Stimulated activated CD8-positive, alpha-beta memory T cell treated with anti-CD3 and anti-CD28 coated beads, Interleukin-2, amount 100 ng/mL, for 48 hours (primary cell): ENCODE measurements at regions not wholly inside any gene's neighbourhood (a gene's known extent, or its start where the extent isn't known, plus 50 kb on each side); places are given as distances from the start of the nearest gene placed in this dataset.
"Not testable (repeated sequence)": the region's sequence is repeated elsewhere in the genome, so short reads cannot be mapped to it uniquely, and the experiment has no call there.

ENCODE experiments used
- DNase-seq, 2 donors: peaks; one replicate each; pipeline ENCODE4 v3.0.0-alpha.2; 2020; ENCODE audit warnings: low read depth in 2 of 2

DNA sequence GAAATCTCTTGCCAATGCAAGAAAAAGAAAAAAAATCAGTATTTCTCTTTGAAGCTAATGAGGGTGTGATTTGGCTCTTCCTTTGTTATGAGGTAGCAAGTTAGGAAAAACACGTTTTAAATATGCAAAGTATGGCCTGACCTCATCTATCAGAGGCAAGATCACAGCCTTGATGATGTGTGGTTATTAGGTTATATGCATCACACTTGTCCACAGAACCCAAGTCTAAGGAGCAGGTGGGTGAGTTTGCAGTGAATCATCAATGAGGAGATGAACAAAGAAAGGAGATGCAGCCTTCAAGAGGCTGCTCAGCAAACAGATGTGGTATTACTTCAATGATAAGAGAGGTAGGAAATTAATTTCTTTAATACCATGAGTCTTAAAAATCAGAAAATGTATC is 594.8 kb upstream of the CDH5 start:
- DNase-seq, result no peak

DNA sequence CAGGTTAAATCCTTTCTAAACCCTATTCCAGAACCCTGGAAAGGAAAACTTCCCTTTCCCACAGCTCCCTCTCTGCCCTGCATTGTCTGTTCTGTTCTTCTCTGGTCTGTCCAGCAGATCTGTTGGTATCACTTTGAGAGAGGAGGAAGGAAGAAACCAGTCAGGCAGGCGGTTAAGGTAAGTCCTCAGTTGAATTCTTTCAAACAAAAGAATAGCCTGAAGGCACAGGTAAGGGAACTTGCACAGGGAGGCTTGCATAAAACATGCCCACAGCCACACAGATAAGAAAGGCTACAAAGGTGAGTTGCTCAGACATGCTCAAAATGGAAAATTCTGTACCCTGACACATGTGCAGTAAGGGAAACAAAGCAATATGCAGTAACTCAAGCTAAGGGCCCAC is 595.7 kb upstream of the CDH5 start:
- no peak for DNase-seq

DNA sequence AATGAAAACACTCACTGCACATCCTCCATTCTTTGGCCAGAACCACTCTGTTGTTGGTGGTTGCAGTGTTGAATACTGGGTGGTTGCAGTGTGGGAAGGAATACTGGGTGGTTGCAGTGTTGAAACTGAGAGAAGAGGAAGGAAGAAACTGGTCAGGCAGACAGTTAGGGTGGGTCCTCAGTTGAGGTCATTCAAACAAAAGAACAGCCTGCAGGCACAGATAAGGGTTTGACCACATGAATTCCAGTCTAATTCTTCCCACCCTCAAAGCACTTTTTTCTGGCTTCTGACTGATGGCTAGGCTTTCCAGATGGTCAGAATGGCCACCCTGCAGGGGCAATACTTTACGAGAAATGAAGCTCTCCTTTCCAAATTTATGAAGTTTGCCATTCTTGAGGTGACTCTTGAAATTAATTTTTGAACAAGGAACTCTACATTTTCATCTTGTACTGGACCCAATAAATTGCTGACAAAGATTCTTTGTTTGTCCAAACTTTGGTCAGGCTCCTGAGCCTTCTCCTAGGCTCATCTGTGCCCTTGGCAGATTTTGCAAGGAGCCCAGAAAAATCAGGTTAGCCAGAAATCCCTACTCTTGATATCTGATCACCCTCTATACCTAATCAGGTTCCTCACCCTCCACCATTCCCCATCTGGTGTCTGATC is 596.6 kb upstream of the CDH5 start:
- DNase-seq, result no peak

DNA sequence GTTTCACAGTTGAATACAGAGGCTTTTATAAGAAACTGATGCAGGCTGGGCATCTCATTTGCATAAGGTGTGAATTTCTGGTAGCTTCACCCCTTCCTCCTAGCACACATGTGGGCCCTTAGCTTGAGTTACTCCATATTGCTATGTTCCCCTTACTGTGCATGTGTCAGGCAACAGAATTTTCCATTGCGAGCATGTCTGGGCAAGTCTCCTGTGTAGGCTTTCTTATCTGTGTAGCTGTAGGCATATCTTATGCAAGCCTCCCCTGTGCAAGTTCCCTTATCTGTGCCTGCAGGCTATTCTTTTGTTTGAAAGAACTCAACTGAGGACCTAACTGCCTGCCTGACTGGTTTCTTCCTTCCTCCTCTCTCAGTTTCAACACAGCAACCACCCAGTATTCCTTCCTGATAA is 597.4 kb upstream of the CDH5 start:
- DNase-seq, result no peak

DNA sequence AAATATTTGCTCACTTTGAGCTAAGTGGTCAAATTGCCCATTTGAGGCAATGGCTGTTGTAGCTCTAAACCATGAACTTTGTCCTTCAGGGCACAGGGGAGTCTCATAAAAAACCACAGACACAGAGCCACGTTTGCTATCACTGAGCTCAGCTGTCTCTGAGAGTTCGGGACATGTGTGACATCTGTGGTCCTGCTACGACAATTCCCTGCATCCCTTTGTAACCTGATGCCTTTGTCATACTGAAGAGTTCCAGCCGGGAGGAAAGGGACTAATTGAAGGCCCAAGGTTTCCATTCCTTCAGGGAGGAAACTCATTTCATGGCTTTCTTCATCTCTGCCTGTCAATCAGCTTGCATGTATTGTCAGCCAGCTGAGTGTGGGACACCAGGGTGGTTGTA is 599.4 kb upstream of the CDH5 start:
- DNase-seq, result no peak

DNA sequence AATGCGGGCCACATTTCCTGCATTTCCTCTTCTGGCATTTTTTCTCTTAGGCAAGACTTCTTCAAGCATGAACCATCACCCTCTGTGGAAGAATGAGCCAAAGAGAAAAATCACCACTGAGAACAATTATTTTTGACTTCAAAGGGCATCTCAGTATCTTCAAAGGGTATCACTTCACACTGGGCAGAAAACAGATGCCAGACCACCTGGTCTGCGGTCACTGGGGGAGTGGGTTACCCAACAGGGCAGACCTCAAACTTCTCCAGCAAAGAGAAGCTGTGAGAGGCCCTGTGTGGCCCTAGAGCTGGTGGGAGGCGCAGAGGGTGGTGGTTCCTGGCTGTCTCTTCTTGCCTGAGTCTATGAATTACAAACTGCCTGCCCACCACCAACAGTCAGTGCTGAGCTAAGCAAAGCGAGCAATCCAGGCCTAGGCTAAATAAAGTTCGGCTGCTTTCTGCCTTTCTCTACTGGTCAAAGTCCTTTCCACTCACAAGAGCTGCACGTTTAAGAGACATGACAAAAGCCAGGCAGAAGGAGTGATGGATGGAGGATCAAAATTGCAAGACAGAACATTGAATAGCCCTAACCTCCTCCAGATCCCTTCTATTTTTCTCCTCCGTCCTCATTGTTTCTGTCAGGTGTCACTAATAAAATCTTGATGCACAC is 602.7 kb upstream of the CDH5 start:
- DNase-seq, result no peak

DNA sequence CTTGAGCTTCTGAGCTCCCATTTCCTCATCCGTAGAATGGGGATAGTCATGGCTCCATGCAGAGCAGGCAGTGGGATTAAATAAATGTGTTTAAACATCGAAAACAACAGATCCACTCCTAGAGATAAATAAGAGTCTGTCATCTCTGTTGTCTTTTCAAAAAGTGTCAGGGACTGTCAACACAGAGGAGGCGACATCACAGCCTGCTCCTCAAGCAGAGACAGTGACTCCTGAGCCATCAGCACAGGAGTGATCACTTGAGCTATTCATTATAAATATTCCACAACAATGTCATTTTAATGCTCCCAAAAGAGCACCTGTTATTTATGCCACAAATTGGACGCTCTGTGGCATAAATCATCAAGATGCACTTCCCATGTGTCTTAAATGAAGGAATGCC is 605.6 kb upstream of the CDH5 start:
- DNase-seq, result no peak

DNA sequence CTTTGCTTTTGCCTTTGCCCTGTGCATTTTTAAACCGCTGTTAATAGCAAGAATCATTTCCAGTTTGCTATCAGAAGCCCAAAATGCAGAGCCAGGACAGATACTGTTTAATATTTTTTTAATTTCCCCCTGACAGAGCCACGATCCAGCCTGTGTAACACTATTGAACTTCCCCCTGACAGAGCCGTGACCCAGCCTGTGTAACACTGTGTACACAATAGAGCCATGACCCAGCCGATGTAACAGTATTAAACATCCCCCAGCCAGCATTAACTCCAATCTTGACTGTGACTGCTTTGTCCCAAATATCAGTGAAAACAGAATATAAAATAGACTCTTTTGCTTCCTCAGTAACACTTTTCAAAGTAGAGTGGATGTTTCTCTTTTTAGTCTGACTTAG is 607.9 kb upstream of the CDH5 start:
- no peak for DNase-seq

DNA sequence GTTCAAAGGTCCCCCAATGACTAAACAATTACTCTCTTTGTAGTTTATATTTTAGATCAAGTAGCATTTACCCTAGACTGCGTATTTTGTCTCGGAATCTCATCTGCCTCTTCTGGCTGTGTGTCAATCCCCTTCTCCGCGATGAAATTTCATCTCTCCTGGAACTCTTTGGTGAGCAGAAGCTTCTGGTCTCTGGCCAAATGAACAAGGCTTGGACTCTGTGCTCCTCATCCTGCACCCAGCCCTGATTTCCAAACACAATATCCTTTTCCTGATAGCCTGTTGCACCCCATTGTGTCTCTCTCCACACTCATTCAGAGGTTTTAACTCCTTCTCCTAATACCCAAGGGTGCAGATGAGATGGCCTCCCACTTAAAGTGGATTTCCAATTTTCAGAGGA is 609.4 kb upstream of the CDH5 start:
- no peak for DNase-seq

DNA sequence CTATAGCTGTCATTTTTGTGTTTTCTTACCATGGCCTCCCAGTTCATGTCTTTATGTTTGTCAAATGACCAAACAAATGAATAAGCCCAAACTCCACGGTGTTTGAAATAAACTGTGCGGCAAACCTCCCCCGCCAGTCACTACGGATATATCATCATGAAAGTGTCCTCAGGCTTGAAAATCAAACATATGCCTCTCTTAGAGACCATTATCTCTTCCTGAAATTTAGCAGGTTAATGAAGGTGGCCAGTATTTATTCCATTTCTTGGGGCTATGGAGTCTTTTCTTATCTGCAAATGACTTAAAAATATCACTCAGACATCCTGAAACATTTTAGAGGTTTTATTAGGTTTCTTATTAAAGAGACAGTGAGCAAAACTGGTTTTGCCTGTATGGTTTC is 610.3 kb upstream of the CDH5 start:
- no peak for DNase-seq

DNA sequence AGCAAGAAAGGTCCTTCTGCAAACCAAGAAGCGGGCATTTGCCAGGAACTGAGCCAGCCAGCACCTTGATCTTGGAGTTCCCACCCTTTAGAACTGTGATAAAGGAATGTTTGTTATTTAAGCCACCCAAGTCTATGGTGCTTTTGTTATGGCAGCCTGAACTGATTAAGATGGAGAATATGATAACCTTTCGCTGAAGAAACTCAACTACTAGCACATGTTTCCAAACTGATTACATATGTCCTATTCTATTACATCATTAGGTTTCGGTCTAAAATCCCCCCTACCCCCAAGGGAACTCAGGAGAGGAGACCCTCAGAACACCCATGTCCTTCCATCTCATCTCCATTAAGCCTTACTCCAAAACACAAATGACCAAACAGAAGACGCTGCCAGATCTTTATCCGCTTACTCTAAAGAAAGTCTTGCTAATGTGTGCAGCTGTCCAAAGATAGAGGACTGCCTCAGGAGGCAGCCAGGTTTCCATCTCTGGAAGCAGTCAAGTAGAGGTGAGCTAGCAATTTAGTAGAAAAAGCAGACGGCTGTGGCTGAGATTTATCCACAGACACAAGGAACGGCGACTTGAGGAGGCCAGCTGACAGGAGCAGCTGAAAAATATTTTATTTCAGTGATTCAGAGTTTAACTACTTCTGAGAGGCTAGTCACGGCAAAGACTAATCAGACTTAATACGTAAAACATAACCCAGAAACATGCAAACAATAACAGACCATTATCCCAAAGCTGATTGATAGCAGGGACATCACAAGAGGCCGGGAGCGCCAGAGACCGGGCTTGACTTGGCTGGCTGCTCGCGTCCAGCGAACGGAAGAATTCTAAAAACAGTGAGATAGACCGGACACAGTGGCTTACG is 611.4 kb upstream of the CDH5 start:
- no peak for DNase-seq

DNA sequence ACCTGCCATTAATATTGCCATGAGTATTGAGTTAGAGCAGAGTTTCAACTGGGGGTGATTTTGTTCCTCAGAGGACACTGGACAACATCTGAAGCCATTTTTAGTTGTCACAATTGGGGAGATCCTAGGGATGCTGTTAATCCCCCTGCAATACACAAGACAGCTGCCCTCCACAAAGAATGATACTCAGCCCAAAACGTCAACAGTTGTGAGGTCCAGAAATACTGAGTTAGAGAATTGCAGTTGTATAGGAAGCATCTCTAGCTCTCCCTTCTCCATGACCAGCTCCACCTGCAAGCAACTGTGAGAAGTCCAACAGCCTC is 614.0 kb upstream of the CDH5 start:
- DNase-seq, result no peak

DNA sequence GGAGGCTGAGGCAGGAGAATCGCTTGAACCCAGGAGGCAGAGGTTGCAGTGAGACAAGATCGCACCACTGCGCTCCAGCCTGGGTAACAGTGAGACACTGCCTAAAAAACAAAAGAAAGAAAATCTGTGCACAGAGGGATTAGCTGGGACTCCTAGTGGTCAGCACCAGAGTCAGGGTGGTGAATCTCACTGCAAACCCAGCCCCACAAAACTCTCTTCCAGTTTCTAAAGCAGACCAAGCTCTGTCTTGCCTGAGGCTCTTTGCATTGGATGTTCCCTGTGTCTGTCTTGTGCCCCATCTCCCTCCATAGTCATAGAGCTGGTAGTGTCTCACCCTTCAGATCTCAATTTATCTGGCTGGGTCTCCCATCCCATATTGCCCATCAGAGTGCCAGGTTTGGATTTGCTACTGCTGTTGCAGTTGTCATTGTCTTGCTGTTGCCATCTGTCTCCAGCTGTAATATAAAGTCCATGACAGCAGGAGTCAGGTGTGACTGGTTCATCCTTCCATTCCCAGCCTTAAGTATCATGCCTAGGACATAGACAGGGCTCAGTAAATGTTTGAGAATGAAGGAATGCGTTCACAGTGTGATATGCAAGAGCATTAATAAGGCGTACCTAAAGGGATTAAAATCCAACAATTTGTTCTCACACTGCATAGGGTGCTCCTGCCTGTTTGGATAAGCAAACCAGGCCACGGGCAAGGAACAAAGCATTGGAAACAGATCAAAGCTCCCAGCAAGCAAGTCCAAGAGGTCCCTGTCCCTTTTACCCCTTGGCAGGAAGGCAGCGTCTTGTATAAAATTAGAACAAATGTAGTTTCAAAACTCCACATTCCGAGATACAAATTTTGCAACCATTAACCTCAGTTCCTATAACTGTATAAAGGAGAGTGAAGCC is 614.6 kb upstream of the CDH5 start:
- no peak for DNase-seq

DNA sequence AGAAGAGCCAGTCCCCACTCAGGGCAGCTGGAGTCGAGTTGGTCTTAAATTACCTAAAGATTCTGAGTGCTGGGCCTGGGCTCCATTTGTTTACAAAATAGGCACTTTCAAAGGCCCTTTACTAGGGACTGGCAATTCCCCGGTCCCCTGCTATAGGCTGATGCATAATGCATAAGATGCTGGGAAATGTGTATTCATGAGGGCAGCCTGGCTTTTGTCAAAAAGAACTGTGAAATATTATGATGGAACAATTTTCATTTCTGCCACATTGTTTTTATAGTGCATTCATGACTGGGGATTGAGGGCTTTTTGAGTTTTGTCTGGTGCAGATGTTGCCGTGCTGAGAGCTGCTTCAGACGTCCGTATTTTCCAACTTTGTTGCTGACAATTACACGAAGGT is 617.0 kb upstream of the CDH5 start:
- no peak for DNase-seq

DNA sequence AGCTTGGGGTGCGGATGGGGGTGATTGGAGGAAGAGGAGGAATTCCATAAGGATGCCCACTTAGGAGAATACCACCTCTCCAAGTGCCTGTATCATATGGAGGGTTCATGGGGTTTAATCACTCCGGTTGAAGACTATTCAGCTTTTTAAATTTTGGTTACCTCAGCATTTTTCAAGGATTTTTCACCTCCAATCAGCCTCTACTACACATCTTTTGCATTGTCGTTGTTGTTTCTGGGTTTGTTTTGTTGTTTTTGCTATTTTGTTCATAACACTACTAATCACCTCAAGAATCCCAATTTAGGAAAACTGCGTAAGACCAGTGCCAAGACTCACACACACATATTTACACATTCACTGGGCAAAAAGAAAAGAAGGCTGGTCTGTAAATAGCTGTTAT is 619.5 kb upstream of the CDH5 start:
- no peak for DNase-seq

DNA sequence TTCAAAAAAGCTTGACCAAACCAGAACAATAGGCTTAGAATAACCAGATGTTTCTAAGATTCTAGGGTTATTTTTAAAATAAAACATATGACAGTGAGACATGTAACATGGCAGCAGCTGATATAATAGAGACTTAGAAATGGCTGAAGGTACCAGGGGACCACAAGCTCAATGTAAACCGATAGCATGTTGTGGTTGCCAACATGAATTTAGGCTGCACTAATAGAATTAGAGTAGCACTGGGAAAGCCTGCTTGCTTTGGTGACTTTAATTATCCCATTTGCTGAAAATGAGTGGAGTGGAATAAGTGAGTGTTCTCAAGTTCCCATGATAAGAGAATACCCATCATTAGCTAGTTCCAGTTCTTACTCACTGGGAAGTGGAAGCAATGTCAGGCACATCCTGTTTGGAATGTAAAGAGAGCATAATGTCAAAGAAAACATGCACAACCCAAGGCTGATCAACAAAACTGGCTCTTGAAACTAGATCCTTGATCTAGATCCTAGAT is 621.2 kb upstream of the CDH5 start:
- no peak for DNase-seq

DNA sequence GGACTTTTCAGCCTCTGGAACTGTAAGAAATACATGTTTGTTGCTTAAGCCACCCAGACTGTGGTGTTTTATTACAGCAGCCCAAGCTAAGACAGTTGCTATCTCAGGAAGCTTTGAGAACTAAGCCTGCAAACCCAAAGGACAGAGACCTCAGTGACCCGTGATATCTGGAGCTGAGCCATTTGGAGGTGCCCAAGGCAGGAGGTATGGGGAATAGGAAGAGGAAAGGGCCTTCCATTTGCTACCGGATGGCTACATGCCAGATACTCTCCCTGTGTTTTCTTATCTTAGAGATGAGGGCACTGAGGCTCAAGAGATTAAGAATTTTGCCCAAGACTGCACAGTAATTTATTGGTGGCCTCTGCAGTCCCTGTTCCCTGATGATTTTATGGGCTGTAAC is 622.1 kb upstream of the CDH5 start:
- DNase-seq, result no peak

DNA sequence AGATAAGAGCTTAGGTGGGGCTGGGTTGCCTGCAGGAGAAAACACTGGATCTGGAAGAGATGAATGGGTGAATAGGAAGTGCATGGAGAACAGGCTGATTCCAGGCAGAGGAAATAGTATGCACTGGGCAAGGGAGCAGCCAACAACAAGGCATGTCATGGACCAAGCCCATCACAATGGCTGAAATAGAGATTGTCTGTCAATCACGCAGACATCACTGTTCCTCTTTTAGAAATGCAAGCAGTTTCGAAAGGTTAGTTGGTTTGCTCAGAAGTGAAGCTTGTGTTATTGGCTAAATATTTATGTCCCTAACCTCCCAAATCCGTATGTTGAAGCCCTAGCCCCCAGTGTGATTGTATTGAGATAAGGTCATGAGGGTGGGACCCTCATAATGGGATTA is 621.7 kb upstream of the CDH11 start:
- no peak for DNase-seq

DNA sequence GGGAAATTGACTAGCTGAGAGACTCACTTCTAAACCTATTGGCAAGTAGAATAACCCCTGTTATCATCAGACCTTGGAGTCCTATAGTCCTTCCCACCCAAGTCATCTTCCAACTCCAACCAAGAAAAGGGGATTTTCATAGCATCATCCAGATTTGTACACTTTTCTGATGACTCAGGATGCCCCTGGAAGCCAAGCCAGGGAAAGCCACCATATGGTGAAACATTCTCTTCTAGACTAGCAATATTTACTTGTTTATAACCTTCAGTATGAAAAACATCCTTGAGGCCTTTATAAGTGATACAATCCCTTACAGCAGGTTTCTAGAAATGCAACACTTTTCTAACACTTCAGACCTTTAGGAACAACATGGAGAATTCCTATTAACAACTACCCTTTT is 618.8 kb upstream of the CDH11 start:
- DNase-seq, result no peak

DNA sequence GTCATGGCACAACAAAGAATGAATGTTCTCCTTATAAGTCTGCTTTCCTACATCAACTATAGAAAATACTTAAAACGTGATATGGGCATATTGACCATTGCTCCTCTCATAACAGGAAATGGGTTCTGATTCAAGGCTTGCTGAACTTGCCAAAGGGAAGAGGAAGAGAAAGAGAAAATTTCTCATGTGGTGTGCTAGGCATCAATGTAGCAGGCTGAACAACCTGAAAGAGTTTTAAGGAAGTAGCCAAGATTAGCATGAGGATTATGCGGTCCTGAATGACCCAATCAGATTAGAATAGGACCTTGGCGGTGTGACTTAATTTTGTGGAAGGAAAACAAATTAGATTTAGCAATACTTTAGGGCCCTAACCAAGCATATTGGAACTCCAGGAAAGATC is 617.7 kb upstream of the CDH11 start:
- DNase-seq, result no peak

DNA sequence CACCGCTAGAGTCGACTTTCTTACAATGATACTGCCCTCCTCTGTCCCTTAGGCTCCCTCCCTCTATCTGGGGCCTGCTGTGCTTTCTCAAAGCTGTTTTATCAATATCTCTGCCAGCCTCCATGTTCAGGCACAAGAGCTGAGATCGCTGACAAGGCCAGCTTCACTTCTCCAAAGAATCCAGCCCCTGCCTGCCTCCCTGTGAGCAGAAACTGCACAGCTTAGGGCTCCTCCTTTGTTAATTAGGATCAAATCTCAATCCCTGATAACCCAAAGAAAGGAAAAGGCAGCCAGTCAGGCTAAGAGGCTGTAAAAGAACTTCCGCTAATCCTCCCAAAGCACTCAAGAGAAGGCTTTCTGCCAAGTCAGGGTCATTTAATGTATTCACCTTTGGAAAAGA is 616.0 kb upstream of the CDH11 start:
- DNase-seq, result no peak

DNA sequence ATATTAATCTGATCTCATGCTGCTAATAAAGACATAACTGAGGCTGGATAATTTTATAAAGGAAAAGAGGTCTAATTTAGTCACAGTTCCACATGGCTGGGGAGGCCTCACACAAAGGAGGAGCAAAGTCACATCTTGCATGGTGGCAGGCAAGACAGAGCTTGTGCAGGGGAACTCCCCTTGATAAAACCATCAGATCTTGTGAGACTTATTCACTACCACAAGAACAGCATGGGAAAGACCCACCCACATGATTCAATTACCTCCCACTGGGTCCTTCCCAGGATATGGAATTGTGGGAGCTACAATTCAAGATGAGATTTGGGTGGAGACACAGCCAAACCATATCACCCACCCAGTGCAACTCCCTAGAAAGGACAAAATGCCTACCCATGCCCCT is 613.8 kb upstream of the CDH11 start:
- not testable (repeated sequence) for DNase-seq
